GM12878 (cell line): ENCODE measurements at regions not wholly inside any gene's neighbourhood (a gene's known extent, or its start where the extent isn't known, plus 50 kb on each side); places are given as distances from the start of the nearest gene placed in this dataset.

ENCODE experiments used
- ATAC-seq: fragments of 200-7000 bp; cut with Tn5 transposase; 3 replicates; pipeline ENCODE4 v1.9.1; 2020; ENCODE audit warnings: mild to moderate bottlenecking, moderate library complexity
- BruUV-seq: library from RNA; stranded (reverse); fragments of 400-500 nt; replicated peaks from 2 replicates; lab custom pipeline; 2021; lab: Mats Ljungman, UMichigan
- CTCF ChIA-PET: fragments of 300-600 bp; sonication (Branson Sonifier 250); formaldehyde crosslinking; extraction: SDS; loops from one replicate; lab custom pipeline; 2021; ENCODE audit warnings: inconsistent platforms; lab: Yijun Ruan, JAX
- POLR2A ChIA-PET: fragments of 350-600 bp; formaldehyde crosslinking; extraction: SDS; loops from one replicate; lab custom pipeline; 2021; ENCODE audit warnings: inconsistent platforms; lab: Charles Lee
- RAD21 ChIA-PET: fragments of 300-600 bp; sonication (Branson Sonifier 250); formaldehyde crosslinking; loops from one replicate; lab custom pipeline; 2023; ENCODE audit warnings: antibody characterized with exemption; ENCODE audit not compliant: unreplicated experiment; lab: Charles Lee
- SMC1A ChIA-PET: fragments of 300-600 bp; sonication (Branson Sonifier 250); formaldehyde crosslinking; loops from one replicate; lab custom pipeline; 2023; ENCODE audit not compliant: unreplicated experiment, uncharacterized antibody; lab: Charles Lee
- DNase-seq: peaks from one replicate; pipeline ENCODE4 v3.0.0-alpha.2; 2011; ENCODE audit warnings: low read depth, low spot score
- FAIRE-seq: peaks from 3 replicates; lab custom pipeline; 2011; peaks lifted over from hg19 to GRCh38; lab: Jason Lieb, UNC
- H2AFZ ChIP-seq: 2 replicates; pipeline ENCODE4 v1.6.0; 2011; ENCODE audit warnings: low read depth, low read length, control low read depth; ENCODE audit not compliant: control insufficient read depth
- H3K27ac ChIP-seq: 2 replicates; pipeline ENCODE4 v1.5.1; 2011; ENCODE audit warnings: control low read depth; ENCODE audit not compliant: control insufficient read depth, insufficient read depth
- H3K27me3 ChIP-seq, 2 experiments: replicated peaks in 1 of 2; 2 replicates each; pipeline versions ENCODE4 v1.6.0 to v1.6.1; 2011; ENCODE audit warnings: low read length in 1 of 2; ENCODE audit not compliant: control insufficient read depth in 2 of 2, insufficient read depth in 2 of 2
- H3K36me3 ChIP-seq, 2 experiments: 2 replicates each; pipeline ENCODE4 v1.5.1; 2011; ENCODE audit warnings: low read length in 1 of 2; ENCODE audit not compliant: control insufficient read depth in 2 of 2, insufficient read depth in 2 of 2
- H3K4me1 ChIP-seq: 2 replicates; pipeline ENCODE4 v1.6.1; 2011; ENCODE audit warnings: mild to moderate bottlenecking, low read length, moderate library complexity, mixed read lengths; ENCODE audit not compliant: control insufficient read depth, insufficient read depth
- H3K4me2 ChIP-seq: 2 replicates; pipeline ENCODE4 v1.6.0; 2011; ENCODE audit warnings: control low read depth; ENCODE audit not compliant: control insufficient read depth, insufficient read depth
- H3K4me3 ChIP-seq: fragments of 200-600 bp; sonication (generic); 2 replicates; pipeline ENCODE4 v1.5.1; 2016
- H3K79me2 ChIP-seq: 2 replicates; pipeline ENCODE4 v1.6.0; 2011; ENCODE audit warnings: low read length; ENCODE audit not compliant: control insufficient read depth, insufficient read depth
- H3K9ac ChIP-seq: 2 replicates; pipeline ENCODE4 v1.8.0; 2011; ENCODE audit warnings: low read length, control low read depth, mixed read lengths; ENCODE audit not compliant: control insufficient read depth, insufficient read depth
- H3K9me3 ChIP-seq: replicated peaks from 3 replicates; pipeline ENCODE4 v1.5.1; 2011; ENCODE audit warnings: mild to moderate bottlenecking, low read length; ENCODE audit not compliant: control insufficient read depth, insufficient read depth
- H4K20me1 ChIP-seq: 2 replicates; pipeline ENCODE4 v1.6.0; 2011; ENCODE audit not compliant: control insufficient read depth, insufficient read depth
- CBFB ChIP-seq: IDR thresholded peaks from 2 replicates; pipeline ENCODE4 v1.6.1; 2016; ENCODE audit warnings: antibody characterized with exemption, low read depth
- KLF5 ChIP-seq: fragments of 450-650 bp; IDR thresholded peaks from 2 replicates; pipeline ENCODE4 v1.6.1; 2014; ENCODE audit warnings: mild to moderate bottlenecking; ENCODE audit not compliant: partially characterized antibody
- MTA2 ChIP-seq: fragments of 450-650 bp; IDR thresholded peaks from 2 replicates; pipeline ENCODE4 v1.6.1; 2016; ENCODE audit warnings: low read depth, mild to moderate bottlenecking, moderate library complexity
- MXI1 ChIP-seq: fragments of 150-350 bp; IDR thresholded peaks from 2 replicates; pipeline ENCODE4 v1.6.1; 2011; ENCODE audit warnings: low read depth, mild to moderate bottlenecking, inconsistent platforms, low read length, improper control_type of control experiment
- MYC ChIP-seq: IDR thresholded peaks from 2 replicates; pipeline ENCODE4 v1.6.1; 2011; ENCODE audit warnings: mild to moderate bottlenecking, low read length, moderate library complexity, inconsistent platforms; ENCODE audit not compliant: insufficient read depth, insufficient replicate concordance, insufficient read length, severe bottlenecking
- RCOR1 ChIP-seq: conservative IDR thresholded peaks from 2 replicates; pipeline ENCODE4 v1.6.1; 2012; ENCODE audit warnings: low read depth, low read length, improper control_type of control experiment
- SMARCA5 ChIP-seq: fragments of 450-650 bp; IDR thresholded peaks from 2 replicates; pipeline ENCODE4 v1.6.1; 2017; ENCODE audit warnings: mild to moderate bottlenecking
- STAT3 ChIP-seq: IDR thresholded peaks from 2 replicates; pipeline ENCODE4 v1.6.1; 2011; ENCODE audit warnings: low read depth, low read length, improper control_type of control experiment
- SUZ12 ChIP-seq: fragments of 200-600 bp; sonication (generic); IDR thresholded peaks from one replicate; pipeline ENCODE4 v1.6.1; 2018; ENCODE audit warnings: antibody characterized with exemption, mild to moderate bottlenecking; ENCODE audit not compliant: unreplicated experiment
- TAF1 ChIP-seq: IDR thresholded peaks from 2 replicates; pipeline ENCODE4 v1.6.1; 2011; ENCODE audit warnings: mild to moderate bottlenecking, low read depth, low read length, borderline replicate concordance
- ZSCAN29 ChIP-seq: fragments of 450-650 bp; IDR thresholded peaks from 2 replicates; pipeline ENCODE4 v1.6.1; 2017; ENCODE audit warnings: mild to moderate bottlenecking, moderate library complexity
- WGBS: methylation state at CpG from one replicate; pipeline ENCODE4 v1.1.6; 2016; ENCODE audit warnings: low lambda C conversion rate; ENCODE audit not compliant: insufficient replicate concordance, insufficient coverage; ENCODE audit errors: missing lambda C conversion rate; 5-methylcytosine and 5-hydroxymethylcytosine counted together
- in situ Hi-C: fragments of 300-500 bp; cut with MboI; formaldehyde crosslinking; loops from 9 replicates; pipeline ENCODE4 v1.14.3; 2018; ENCODE audit warnings: mixed read lengths
- intact Hi-C: fragments of 100-400 bp; cut with micrococcal nuclease; formaldehyde crosslinking; loops from one replicate; pipeline ENCODE4 v1.14.2; 2022; ENCODE audit not compliant: unreplicated experiment
- TF ChIP-seq, protein P1 (sequence below): fragments of 450-650 bp; formaldehyde crosslinking; IDR thresholded peaks from 2 replicates; pipeline ENCODE4 v1.4.0; 2020; ENCODE audit warnings: mild to moderate bottlenecking, moderate library complexity
- TF ChIP-seq, protein P2 (sequence below): fragments of 450-650 bp; formaldehyde crosslinking; IDR thresholded peaks from 2 replicates; pipeline ENCODE4 v1.4.0; 2022; ENCODE audit warnings: mild to moderate bottlenecking, moderate library complexity

DNA sequence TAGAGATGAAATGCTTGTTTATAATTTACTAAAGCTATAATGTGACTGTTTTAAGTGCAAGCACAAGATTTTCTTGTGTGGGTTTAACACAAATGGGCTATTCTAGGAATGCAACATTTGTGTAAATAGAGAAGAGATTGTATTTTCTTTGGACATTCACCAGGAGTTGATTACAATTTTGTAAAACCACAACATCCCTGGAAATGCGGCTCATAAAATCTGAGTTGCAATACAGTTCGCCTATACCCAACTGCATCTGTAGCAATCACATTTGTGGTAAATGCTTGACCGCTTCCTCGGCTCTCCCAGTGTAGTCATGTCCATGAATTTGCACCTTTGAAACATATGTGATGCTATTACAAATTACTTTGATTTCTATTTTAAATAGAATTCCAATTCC, 348.7 kb upstream of the CDH20 start:
- Histone ChIP-seq H3K27me3 (no peaks in the 10 kb centered on the region), H4K20me1 (no peaks in the 10 kb centered on the region), H3K9ac (no peak overlapping the region), H3K79me2 (no peaks in the 10 kb centered on the region), H3K4me1 (no peaks in the 10 kb centered on the region), H3K36me3 (no peaks in the 10 kb centered on the region), H2AFZ (no peak overlapping the region), H3K4me2 (no peak overlapping the region)
- in situ Hi-C loops = no loop called here
- ChIA-PET RAD21 (no interaction called here), POLR2A (no interaction called here), SMC1A (no interaction called here)
- no peak for DNase-seq
- 16% methylated on average over 4 of the region's 4 CpGs for whole genome bisulfite sequencing
- TF ChIP-seq RCOR1 (no peak), TAF1 (no peak), SMARCA5 (no peak)
- TF ChIP-seq, protein P1, sequence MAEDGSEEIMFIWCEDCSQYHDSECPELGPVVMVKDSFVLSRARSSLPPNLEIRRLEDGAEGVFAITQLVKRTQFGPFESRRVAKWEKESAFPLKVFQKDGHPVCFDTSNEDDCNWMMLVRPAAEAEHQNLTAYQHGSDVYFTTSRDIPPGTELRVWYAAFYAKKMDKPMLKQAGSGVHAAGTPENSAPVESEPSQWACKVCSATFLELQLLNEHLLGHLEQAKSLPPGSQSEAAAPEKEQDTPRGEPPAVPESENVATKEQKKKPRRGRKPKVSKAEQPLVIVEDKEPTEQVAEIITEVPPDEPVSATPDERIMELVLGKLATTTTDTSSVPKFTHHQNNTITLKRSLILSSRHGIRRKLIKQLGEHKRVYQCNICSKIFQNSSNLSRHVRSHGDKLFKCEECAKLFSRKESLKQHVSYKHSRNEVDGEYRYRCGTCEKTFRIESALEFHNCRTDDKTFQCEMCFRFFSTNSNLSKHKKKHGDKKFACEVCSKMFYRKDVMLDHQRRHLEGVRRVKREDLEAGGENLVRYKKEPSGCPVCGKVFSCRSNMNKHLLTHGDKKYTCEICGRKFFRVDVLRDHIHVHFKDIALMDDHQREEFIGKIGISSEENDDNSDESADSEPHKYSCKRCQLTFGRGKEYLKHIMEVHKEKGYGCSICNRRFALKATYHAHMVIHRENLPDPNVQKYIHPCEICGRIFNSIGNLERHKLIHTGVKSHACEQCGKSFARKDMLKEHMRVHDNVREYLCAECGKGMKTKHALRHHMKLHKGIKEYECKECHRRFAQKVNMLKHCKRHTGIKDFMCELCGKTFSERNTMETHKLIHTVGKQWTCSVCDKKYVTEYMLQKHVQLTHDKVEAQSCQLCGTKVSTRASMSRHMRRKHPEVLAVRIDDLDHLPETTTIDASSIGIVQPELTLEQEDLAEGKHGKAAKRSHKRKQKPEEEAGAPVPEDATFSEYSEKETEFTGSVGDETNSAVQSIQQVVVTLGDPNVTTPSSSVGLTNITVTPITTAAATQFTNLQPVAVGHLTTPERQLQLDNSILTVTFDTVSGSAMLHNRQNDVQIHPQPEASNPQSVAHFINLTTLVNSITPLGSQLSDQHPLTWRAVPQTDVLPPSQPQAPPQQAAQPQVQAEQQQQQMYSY (CRISPR knock-in tag) = no peak
- TF ChIP-seq, all 136 proteins: peak for 0
- no peak for ATAC-seq
- Histone ChIP-seq H3K4me3 (no peak overlapping the region), H3K27ac (no peak overlapping the region), H3K9me3 (no peaks in the 10 kb centered on the region)
- CTCF ChIA-PET = no interaction called here
- BruUV-seq = no TSS peak
- no peak for FAIRE-seq
- intact Hi-C loops = no loop called here

DNA sequence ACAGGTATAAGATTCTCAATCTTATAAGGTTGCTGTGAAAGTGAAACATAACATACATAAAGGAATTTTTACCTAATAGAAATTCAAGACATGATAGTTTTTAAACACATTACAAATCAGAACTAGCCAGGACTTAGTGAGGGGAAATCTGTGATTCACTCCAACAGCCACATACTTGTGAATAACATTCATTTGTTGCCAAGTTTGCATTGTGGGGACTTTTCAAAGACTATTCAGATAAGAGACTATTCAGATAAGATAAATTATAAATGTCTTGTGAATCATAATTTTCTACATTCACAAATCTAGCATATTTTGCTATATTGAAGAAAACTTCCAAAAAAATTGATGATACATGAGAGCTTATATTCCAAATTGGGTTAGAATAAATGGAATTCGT, 345.3 kb upstream of the CDH20 start:
- no peak for FAIRE-seq
- in situ Hi-C loops = no loop called here
- H3K4me2 ChIP-seq = no peak overlapping the region
- TF ChIP-seq SUZ12 = no peak
- TF ChIP-seq CBFB = no peak
- TF ChIP-seq, protein P2, sequence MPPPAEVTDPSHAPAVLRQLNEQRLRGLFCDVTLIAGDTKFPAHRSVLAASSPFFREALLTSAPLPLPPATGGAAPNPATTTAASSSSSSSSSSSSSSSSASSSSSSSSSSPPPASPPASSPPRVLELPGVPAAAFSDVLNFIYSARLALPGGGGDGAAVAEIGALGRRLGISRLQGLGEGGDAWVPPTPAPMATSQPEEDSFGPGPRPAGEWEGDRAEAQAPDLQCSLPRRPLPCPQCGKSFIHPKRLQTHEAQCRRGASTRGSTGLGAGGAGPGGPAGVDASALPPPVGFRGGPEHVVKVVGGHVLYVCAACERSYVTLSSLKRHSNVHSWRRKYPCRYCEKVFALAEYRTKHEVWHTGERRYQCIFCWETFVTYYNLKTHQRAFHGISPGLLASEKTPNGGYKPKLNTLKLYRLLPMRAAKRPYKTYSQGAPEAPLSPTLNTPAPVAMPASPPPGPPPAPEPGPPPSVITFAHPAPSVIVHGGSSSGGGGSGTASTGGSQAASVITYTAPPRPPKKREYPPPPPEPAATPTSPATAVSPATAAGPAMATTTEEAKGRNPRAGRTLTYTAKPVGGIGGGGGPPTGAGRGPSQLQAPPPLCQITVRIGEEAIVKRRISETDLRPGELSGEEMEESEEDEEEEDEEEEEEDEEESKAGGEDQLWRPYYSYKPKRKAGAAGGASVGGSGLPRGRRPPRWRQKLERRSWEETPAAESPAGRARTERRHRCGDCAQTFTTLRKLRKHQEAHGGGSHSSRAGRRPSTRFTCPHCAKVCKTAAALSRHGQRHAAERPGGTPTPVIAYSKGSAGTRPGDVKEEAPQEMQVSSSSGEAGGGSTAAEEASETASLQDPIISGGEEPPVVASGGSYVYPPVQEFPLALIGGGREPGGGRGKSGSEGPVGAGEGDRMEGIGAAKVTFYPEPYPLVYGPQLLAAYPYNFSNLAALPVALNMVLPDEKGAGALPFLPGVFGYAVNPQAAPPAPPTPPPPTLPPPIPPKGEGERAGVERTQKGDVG (CRISPR knock-in tag) = no peak
- TF ChIP-seq ZSCAN29 = no peak
- TF ChIP-seq MYC = no peak
- TF ChIP-seq MTA2 = no peak
- no peak for TF ChIP-seq KLF5
- TF ChIP-seq STAT3 = no peak
- no peak for TF ChIP-seq MXI1

More for the DNA sequence above, 345.3 kb upstream of the CDH20 start:
- no TSS peak for BruUV-seq
- Histone ChIP-seq H2AFZ (no peak overlapping the region), H4K20me1 (no peaks in the 10 kb centered on the region), H3K36me3 (no peaks in the 10 kb centered on the region), H3K27me3 (no peaks in the 10 kb centered on the region), H3K4me3 (no peak overlapping the region), H3K27ac (no peak overlapping the region), H3K79me2 (no peaks in the 10 kb centered on the region), H3K9ac (no peak overlapping the region), H3K9me3 (no peaks in the 10 kb centered on the region), H3K4me1 (no peaks in the 10 kb centered on the region)
- intact Hi-C loops = no loop called here
- ChIA-PET POLR2A (no interaction called here), SMC1A (no interaction called here), RAD21 (no interaction called here), CTCF (no interaction called here)
- WGBS = 0% methylated on average over 1 of the region's 1 CpG
- DNase-seq (no peak), ATAC-seq (no peak)
